ENCODE measurements at regions not wholly inside any gene's neighbourhood (a gene's known extent, or its start where the extent isn't known, plus 50 kb on each side); places are given as distances from the start of the nearest gene placed in this dataset.

DNA sequence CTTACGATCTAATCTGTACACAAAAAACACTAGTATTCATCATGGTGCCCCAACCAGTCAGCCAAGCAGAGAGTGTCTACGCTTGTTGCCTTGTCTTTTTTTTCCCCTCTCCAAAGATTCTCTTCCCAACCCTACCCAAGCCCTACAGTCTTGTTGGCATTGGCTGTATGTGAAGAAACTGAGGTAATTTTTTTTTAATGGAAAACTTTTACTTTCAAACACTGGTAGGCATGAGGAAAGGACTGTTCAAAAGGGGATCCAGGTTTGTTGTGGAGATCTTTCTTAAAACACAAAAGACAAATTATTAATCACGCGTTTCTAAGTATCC, 89.2 kb upstream of the PRSS16 start:
- Histone ChIP-seq H3K9ac (ENCODE audit: low read depth, low read length) (no peak overlapping the region), H3K9me1 (ENCODE audit: insufficient read depth, low read length) (no peaks in the 10 kb centered on the region), H4K5ac (ENCODE audit: low read depth, low read length) (no peak overlapping the region), H2AFZ (replicated peaks; ENCODE audit: low read length, poor library complexity) (peak overlapping the region; percentile 45), H4K8ac (ENCODE audit: low read depth in 2 of 2, low read length in 2 of 2) (no peak overlapping the region), H2BK15ac (ENCODE audit: low read depth, low read length) (no peak overlapping the region), H3K27me3 (ENCODE audit: control insufficient read depth, insufficient read depth, low read length) (no peaks in the 10 kb centered on the region), H3K23ac (ENCODE audit: low read depth, low read length) (no peak overlapping the region), H3K9me3 (ENCODE audit: control insufficient read depth, insufficient read depth, low read length) (no peaks in the 10 kb centered on the region), H3K4me1 (ENCODE audit: control insufficient read depth, insufficient read depth, low read length) (no peaks in the 10 kb centered on the region), H3K27ac (ENCODE audit: insufficient read depth, low read length) (no peak overlapping the region), H2BK5ac (ENCODE audit: low read depth, low read length, poor library complexity, severe bottlenecking) (no peak overlapping the region), H3K79me1 (ENCODE audit: low read depth in 1 of 2, low read length in 2 of 2) (no peaks in the 10 kb centered on the region), H3K4ac (ENCODE audit: low read depth, low read length) (no peak overlapping the region), H4K20me1 (ENCODE audit: insufficient read depth, low read length) (no peaks in the 10 kb centered on the region), H2AK5ac (ENCODE audit: low read depth, low read length) (no peak overlapping the region), H2BK20ac (ENCODE audit: low read depth, low read length) (no peak overlapping the region), H3K36me3 (ENCODE audit: control insufficient read depth, insufficient read depth, low read length) (no peaks in the 10 kb centered on the region), H2AK9ac (replicated peaks; ENCODE audit: low read depth, low read length, poor library complexity) (no peak overlapping the region), H3K18ac (ENCODE audit: low read depth, low read length) (no peak overlapping the region), H4K91ac (ENCODE audit: insufficient read depth, low read depth, low read length) (no peak overlapping the region), H3K4me3 (ENCODE audit: insufficient read depth, low read depth, low read length) (peak overlapping the region; percentile 49; the same call in 1 of the 2 replicates), H3K14ac (replicated peaks; ENCODE audit: low read depth, low read length) (no peak overlapping the region), H3K56ac (ENCODE audit: extremely low read depth, insufficient read depth, low read length) (no peak overlapping the region), H3K4me2 (ENCODE audit: low read depth, low read length) (peak overlapping the region; percentile 87; the same call in 1 of the 2 replicates), H2BK120ac (ENCODE audit: low read depth, low read length) (no peak overlapping the region)
- no CpG with 5 or more reads among the region's 4 CpGs for WGBS, 2 experiments (ENCODE audit: extremely low coverage in 2 of 2, insufficient read length in 1 of 2)
- BruUV-seq (replicated peaks) = no TSS peak
- no peak for ATAC-seq (ENCODE audit: low read depth)
- no peak for DNase-seq
- ChIA-PET POLR2A (ENCODE audit: unreplicated experiment) (no interaction called here), CTCF (interaction anchor here (1.1 kb wide), 1 partner anchor 1822 kb away, joined by 3 read pairs; no protein-coding TSS in a partner anchor)
- in situ Hi-C loops (cut with MboI; ENCODE audit: low sequenced_read_pairs) (loop anchor here (10.0 kb wide), 1 partner anchor 647 kb away; a partner anchor contains a TSS), dilution Hi-C loops (cut with HindIII; ENCODE audit: low sequenced_read_pairs, unreplicated experiment) (no loop called here), intact Hi-C loops (cut with micrococcal nuclease) (loop anchor here (1.0 to 2.0 kb wide), 2 partner anchors 31 to 551 kb away; no protein-coding TSS in a partner anchor)
- TF ChIP-seq NFE2L2 (IDR thresholded peaks at IDR 0.05; ENCODE audit: low read depth, low read length) (no peak), CHD1 (IDR thresholded peaks at IDR 0.05; ENCODE audit: low read depth, low read length) (no peak), BHLHE40 (IDR thresholded peaks at IDR 0.05; ENCODE audit: low read depth, low read length) (no peak), RAD21 (IDR thresholded peaks at IDR 0.05; ENCODE audit: low read length) (no peak), FOS (IDR thresholded peaks at IDR 0.05; ENCODE audit: low read depth, low read length) (no peak), RFX5 (IDR thresholded peaks at IDR 0.05; ENCODE audit: low read depth, low read length) (no peak), RCOR1 (IDR thresholded peaks at IDR 0.05; ENCODE audit: insufficient replicate concordance, low read length) (no peak), MAZ (IDR thresholded peaks at IDR 0.05; ENCODE audit: borderline replicate concordance, low read depth, low read length) (no peak), CEBPB (IDR thresholded peaks at IDR 0.05; ENCODE audit: low read depth, low read length) (no peak), MXI1 (IDR thresholded peaks at IDR 0.05; ENCODE audit: borderline replicate concordance, low read depth, low read length) (no peak)
- TF ChIP-seq, protein P1, sequence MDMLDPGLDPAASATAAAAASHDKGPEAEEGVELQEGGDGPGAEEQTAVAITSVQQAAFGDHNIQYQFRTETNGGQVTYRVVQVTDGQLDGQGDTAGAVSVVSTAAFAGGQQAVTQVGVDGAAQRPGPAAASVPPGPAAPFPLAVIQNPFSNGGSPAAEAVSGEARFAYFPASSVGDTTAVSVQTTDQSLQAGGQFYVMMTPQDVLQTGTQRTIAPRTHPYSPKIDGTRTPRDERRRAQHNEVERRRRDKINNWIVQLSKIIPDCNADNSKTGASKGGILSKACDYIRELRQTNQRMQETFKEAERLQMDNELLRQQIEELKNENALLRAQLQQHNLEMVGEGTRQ (IDR thresholded peaks at IDR 0.05; ENCODE audit: low read depth, low read length) = no peak
- TF ChIP-seq, protein P2, sequence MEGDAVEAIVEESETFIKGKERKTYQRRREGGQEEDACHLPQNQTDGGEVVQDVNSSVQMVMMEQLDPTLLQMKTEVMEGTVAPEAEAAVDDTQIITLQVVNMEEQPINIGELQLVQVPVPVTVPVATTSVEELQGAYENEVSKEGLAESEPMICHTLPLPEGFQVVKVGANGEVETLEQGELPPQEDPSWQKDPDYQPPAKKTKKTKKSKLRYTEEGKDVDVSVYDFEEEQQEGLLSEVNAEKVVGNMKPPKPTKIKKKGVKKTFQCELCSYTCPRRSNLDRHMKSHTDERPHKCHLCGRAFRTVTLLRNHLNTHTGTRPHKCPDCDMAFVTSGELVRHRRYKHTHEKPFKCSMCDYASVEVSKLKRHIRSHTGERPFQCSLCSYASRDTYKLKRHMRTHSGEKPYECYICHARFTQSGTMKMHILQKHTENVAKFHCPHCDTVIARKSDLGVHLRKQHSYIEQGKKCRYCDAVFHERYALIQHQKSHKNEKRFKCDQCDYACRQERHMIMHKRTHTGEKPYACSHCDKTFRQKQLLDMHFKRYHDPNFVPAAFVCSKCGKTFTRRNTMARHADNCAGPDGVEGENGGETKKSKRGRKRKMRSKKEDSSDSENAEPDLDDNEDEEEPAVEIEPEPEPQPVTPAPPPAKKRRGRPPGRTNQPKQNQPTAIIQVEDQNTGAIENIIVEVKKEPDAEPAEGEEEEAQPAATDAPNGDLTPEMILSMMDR (conservative IDR thresholded peaks at IDR 0.05; ENCODE audit: low read depth, low read length) = no peak
- TF ChIP-seq, protein P3, sequence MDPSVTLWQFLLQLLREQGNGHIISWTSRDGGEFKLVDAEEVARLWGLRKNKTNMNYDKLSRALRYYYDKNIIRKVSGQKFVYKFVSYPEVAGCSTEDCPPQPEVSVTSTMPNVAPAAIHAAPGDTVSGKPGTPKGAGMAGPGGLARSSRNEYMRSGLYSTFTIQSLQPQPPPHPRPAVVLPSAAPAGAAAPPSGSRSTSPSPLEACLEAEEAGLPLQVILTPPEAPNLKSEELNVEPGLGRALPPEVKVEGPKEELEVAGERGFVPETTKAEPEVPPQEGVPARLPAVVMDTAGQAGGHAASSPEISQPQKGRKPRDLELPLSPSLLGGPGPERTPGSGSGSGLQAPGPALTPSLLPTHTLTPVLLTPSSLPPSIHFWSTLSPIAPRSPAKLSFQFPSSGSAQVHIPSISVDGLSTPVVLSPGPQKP (IDR thresholded peaks at IDR 0.05; ENCODE audit: borderline replicate concordance, low read depth, low read length) = no peak

Data from IMR-90 (cell line).